LNCaP clone FGC (cell line): ENCODE measurements at regions not wholly inside any gene's neighbourhood (a gene's known extent, or its start where the extent isn't known, plus 50 kb on each side); places are given as distances from the start of the nearest gene placed in this dataset.

Experiments used
- DNase-seq: peaks from one replicate; pipeline ENCODE4 v3.0.0-alpha.2; 2011; ENCODE audit warnings: low read depth
- H3K4me3 ChIP-seq: 2 replicates; pipeline ENCODE4 v1.5.1; 2011; ENCODE audit warnings: mild to moderate bottlenecking, low read depth, low read length, control low read depth
- CTCF ChIP-seq: IDR thresholded peaks from 2 replicates; pipeline ENCODE4 v1.5.1; 2012; ENCODE audit warnings: mild to moderate bottlenecking; ENCODE audit not compliant: control insufficient read depth, insufficient read depth; ENCODE audit errors: extremely low read depth

DNA sequence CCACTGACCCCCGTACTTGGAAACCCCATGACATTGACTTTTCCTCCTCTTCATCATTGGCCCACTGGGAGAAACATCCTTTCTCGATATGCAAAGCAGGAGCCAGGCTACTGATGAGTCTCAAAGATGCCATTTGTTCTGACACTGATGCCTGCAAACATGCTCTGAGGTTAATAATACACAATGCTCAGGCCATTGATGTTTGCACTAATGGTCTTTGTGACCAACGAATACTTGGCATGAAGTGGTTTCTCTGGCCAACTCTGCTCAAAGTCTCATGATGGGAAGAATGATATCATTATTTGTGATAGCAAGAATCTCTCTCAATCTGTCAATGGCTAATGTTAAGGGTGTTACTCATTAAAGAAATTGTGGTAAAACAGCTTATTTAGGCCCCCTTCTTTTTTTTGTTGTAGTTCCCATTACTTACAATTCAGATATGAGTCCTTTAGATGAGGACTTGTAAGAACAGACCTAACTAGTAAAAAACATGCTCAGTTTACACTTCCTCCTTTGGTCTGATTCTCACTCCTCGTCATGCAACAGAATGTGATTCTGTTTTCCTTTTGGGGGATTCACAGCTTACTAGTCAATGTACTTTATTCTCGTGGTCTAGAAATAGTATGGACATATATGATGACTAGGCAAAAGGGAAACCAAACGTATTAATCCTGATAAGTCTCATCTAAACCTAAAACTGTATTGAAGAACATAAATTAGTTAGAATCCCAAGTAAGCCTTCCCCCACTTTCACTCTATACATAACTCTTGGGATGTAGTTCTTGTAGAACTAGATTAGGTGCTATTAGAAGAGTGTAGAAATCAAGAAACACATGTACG lies 488.8 kb upstream of the DPPA4 start:
- H3K4me3 ChIP-seq: no peak overlapping the region
- no peak for TF ChIP-seq CTCF
- DNase-seq: no peak

DNA sequence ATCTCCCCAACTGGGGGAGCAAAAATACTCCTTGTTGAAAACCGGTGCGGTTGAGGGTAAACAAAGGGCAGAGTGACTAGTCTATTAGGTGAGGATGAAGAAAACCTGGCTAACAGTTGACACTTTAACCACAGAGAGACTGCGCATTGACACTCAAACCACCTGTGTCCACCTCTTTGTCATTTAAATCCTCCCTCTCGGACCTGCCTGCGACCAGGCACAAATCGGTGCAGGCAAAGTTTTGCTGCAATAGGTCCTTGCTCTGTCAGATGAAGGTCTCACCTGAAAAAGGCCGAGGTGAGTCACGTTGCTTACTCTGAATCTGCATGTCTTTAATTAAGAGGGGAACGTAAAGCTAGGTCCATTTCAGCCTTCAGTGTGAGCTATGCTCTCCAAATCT lies 494.1 kb upstream of the DPPA4 start:
- H3K4me3 ChIP-seq: no peak overlapping the region
- no peak for DNase-seq
- TF ChIP-seq CTCF: no peak

DNA sequence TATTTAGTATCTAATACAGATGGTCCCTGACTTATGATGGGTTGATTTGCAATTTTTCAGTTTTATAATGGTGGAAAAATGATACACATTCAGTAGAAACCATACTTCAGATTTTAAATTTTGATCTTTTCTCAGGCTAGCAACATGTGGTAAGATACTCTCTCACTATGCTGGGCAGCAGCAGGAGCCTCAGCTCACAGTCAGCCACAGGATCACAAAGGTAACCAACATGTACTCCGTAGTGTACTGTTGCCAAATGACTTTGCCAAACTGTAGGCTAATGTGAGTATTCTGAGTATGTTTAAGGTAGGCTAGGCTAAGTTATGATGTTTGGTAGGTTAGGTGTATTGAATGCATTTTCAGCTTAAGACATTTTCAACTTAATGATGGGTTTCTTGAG lies 498.6 kb upstream of the DPPA4 start:
- no peak overlapping the region for H3K4me3 ChIP-seq
- no peak for TF ChIP-seq CTCF

DNA sequence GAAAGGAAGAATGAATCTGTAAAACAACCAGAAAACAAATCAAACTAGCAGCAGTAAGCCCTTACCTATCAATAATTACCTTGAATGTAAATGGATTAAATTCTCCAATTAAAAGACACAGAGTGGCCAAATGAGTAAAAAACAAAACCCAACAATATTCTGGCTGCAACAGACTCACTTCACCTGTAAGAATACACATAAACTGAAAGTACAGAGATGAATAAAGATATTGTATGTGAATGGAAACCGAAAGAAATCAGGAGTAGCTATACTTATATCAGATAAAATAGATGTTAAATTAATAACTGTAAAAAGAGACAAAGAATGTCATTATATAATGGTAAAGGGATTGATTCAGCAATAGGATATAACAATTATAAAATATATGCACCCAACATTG lies 514.5 kb upstream of the DPPA4 start:
- no peak overlapping the region for H3K4me3 ChIP-seq
- no peak for TF ChIP-seq CTCF
- DNase-seq: no peak

More for the DNA sequence above, 498.6 kb upstream of the DPPA4 start:
- DNase-seq: no peak

DNA sequence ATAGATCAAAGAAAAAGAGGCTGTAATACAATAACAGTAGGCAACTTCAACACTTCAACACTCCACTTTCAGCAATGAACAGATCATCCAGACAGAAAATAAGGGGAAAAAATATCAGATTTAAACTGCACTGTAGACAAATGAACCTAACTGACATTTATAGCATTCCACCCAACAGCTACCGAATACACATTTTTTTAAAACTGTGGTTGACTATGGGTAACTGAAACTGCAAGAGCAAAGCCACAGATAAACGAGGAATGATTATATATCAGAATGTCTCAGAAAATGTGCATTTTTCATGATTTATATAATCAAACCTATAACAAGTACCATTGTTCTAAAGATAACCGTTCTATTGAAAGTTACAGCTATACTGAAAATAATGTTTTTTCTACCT lies 514.9 kb upstream of the DPPA4 start:
- TF ChIP-seq CTCF: no peak
- no peak overlapping the region for H3K4me3 ChIP-seq
- no peak for DNase-seq

- TF ChIP-seq CTCF: no peak
- no peak overlapping the region for H3K4me3 ChIP-seq
- DNase-seq: peak; percentile 31
Observed at GRCh38 chr3:109853077-109853731, 515.9 kb upstream of the DPPA4 start.
